WTC11 (cell line): ENCODE measurements at regions not wholly inside any gene's neighbourhood (a gene's known extent, or its start where the extent isn't known, plus 50 kb on each side); places are given as distances from the start of the nearest gene placed in this dataset.

Source experiments
- ATAC-seq: fragments of 200-7000 bp; cut with Tn5 transposase; 2 replicates; pipeline ENCODE4 v1.10.0; 2021; ENCODE audit warnings: mild to moderate bottlenecking, moderate library complexity
- CTCF ChIA-PET: fragments of 300-600 bp; sonication (Branson Sonifier 250); formaldehyde crosslinking; loops from one replicate; lab custom pipeline; 2021; ENCODE audit warnings: antibody characterized with exemption; lab: Charles Lee
- POLR2A ChIA-PET: fragments of 350-600 bp; sonication (Branson Sonifier 250); formaldehyde crosslinking; loops from one replicate; lab custom pipeline; 2021; ENCODE audit warnings: antibody characterized with exemption; lab: Charles Lee
- DNase-seq: peaks from one replicate; pipeline ENCODE4 v3.0.0; 2021; ENCODE audit warnings: low spot score
- H3K27ac Mint-ChIP-seq: 2 replicates; pipeline ENCODE4 v1.8.0; 2021; ENCODE audit warnings: mixed read lengths
- H3K27me3 Mint-ChIP-seq: 2 replicates; pipeline ENCODE4 v1.8.0; 2021; ENCODE audit warnings: low read depth, mild to moderate bottlenecking, moderate library complexity, mixed read lengths
- H3K36me3 Mint-ChIP-seq: 2 replicates; pipeline ENCODE4 v1.8.0; 2021; ENCODE audit warnings: mixed read lengths
- H3K4me1 Mint-ChIP-seq: 2 replicates; pipeline ENCODE4 v1.8.0; 2022; ENCODE audit warnings: mixed read lengths
- H3K4me3 Mint-ChIP-seq: 2 replicates; pipeline ENCODE4 v1.8.0; 2021; ENCODE audit warnings: mild to moderate bottlenecking, moderate library complexity, mixed read lengths
- H3K9me3 Mint-ChIP-seq: 2 replicates; pipeline ENCODE4 v1.8.0; 2021; ENCODE audit warnings: mixed read lengths
- AFF4 ChIP-seq: sonication (generic); formaldehyde crosslinking; IDR thresholded peaks from 2 replicates; pipeline ENCODE4 v1.8.1; 2023; ENCODE audit warnings: mild to moderate bottlenecking, missing genetic modification reagents, borderline replicate concordance
- CBFB ChIP-seq: sonication (generic); formaldehyde crosslinking; IDR thresholded peaks from 2 replicates; pipeline ENCODE4 v1.8.1; 2022; ENCODE audit warnings: mild to moderate bottlenecking, low read depth, missing genetic modification reagents
- CDX4 ChIP-seq: fragments of 250-450 bp; sonication (Bioruptor Pico); IDR thresholded peaks from 2 replicates; pipeline ENCODE4 v1.9.0; 2021; ENCODE audit warnings: moderate library complexity, mild to moderate bottlenecking, inconsistent platforms, borderline replicate concordance
- ELF4 ChIP-seq: sonication (generic); formaldehyde crosslinking; IDR thresholded peaks from 2 replicates; pipeline ENCODE4 v1.8.1; 2022; ENCODE audit warnings: low read depth, mild to moderate bottlenecking, moderate library complexity, missing genetic modification reagents
- EMX1 ChIP-seq: fragments of 250-450 bp; sonication (Bioruptor Pico); IDR thresholded peaks from 2 replicates; pipeline ENCODE4 v1.8.0; 2021; ENCODE audit warnings: mild to moderate bottlenecking
- ETV6 ChIP-seq: sonication (generic); formaldehyde crosslinking; IDR thresholded peaks from 2 replicates; pipeline ENCODE4 v1.8.1; 2022; ENCODE audit warnings: mild to moderate bottlenecking, missing genetic modification reagents
- FOXP1 ChIP-seq: sonication (generic); formaldehyde crosslinking; IDR thresholded peaks from 2 replicates; pipeline ENCODE4 v1.8.0; 2022; ENCODE audit warnings: missing genetic modification reagents, mild to moderate bottlenecking, moderate library complexity, borderline replicate concordance
- JUN ChIP-seq: sonication (generic); formaldehyde crosslinking; IDR thresholded peaks from 2 replicates; pipeline ENCODE4 v1.8.0; 2023; ENCODE audit warnings: mild to moderate bottlenecking, missing genetic modification reagents
- NFE2L1 ChIP-seq: sonication (generic); formaldehyde crosslinking; IDR thresholded peaks from 2 replicates; pipeline ENCODE4 v1.8.1; 2023; ENCODE audit warnings: missing genetic modification reagents
- NFYB ChIP-seq: sonication (generic); formaldehyde crosslinking; conservative IDR thresholded peaks from 2 replicates; pipeline ENCODE4 v1.8.0; 2022; ENCODE audit warnings: low read depth, missing genetic modification reagents
- RELA ChIP-seq: sonication (generic); formaldehyde crosslinking; IDR thresholded peaks from 2 replicates; pipeline ENCODE4 v1.8.1; 2022; ENCODE audit warnings: missing genetic modification reagents, mild to moderate bottlenecking, borderline replicate concordance
- TCF7 ChIP-seq: sonication (generic); formaldehyde crosslinking; IDR thresholded peaks from 2 replicates; pipeline ENCODE4 v1.8.0; 2022; ENCODE audit warnings: mild to moderate bottlenecking, low read depth, missing genetic modification reagents, moderate library complexity
- ZNF121 ChIP-seq: sonication (generic); formaldehyde crosslinking; IDR thresholded peaks from 2 replicates; pipeline ENCODE4 v1.8.0; 2023; ENCODE audit warnings: missing genetic modification reagents
- ZNF532 ChIP-seq: fragments of 250-450 bp; sonication (Bioruptor Pico); IDR thresholded peaks from 2 replicates; pipeline ENCODE4 v1.9.0; 2021; ENCODE audit warnings: mild to moderate bottlenecking, borderline replicate concordance
- TF ChIP-seq, protein P1 (sequence below): sonication (generic); formaldehyde crosslinking; IDR thresholded peaks from 2 replicates; pipeline ENCODE4 v1.8.1; 2022; ENCODE audit warnings: low read depth, missing genetic modification reagents, borderline replicate concordance

DNA sequence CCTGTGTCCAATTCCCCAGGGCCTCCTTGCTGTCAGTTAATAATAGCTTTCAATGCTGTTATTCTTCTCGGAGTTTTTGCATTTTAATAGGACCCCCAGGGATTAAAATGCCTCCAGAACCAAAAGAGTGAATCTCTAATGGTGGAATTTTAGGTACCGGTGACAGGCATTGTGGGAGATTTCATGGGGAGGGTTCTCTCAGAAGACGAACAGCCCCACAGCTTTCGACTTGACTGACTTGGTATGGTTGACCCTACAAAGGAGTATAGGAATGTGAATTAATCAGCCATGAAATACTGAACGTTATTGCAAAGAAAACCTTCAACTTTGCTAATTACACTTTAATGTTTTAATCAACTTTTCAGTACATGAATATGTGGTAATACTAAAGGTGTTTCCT, 206.3 kb upstream of the FZD8 start (continued):
- TF ChIP-seq ZNF532 (CRISPR knock-in tag) = no peak
- TF ChIP-seq CBFB = no peak
- no peak for TF ChIP-seq JUN (CRISPR knock-in tag)

- DNase-seq = no peak
- H3K27ac Mint-ChIP-seq = no peak overlapping the region
- H3K9me3 Mint-ChIP-seq = peaks cover 22% of the 10 kb centered on the region
- no peaks in the 10 kb centered on the region; the same call in 1 of the 2 replicates for H3K27me3 Mint-ChIP-seq
- no peak for ATAC-seq
- POLR2A ChIA-PET = no interaction called here
- CTCF ChIA-PET = no interaction called here
- H3K4me3 Mint-ChIP-seq = no peak overlapping the region
- H3K36me3 Mint-ChIP-seq = peaks cover 13% of the 10 kb centered on the region
- peaks cover 37% of the 10 kb centered on the region for H3K4me1 Mint-ChIP-seq
- TF ChIP-seq FOXP1 (CRISPR knock-in tag) (no peak), TCF7 (CRISPR knock-in tag) (no peak), RELA (CRISPR knock-in tag) (no peak), AFF4 (no peak), EMX1 (CRISPR knock-in tag) (no peak), ELF4 (CRISPR knock-in tag) (no peak), JUN (CRISPR knock-in tag) (no peak), NFE2L1 (CRISPR knock-in tag) (no peak), NFYB (no peak), ZNF121 (CRISPR knock-in tag) (no peak)
- TF ChIP-seq, protein P1, sequence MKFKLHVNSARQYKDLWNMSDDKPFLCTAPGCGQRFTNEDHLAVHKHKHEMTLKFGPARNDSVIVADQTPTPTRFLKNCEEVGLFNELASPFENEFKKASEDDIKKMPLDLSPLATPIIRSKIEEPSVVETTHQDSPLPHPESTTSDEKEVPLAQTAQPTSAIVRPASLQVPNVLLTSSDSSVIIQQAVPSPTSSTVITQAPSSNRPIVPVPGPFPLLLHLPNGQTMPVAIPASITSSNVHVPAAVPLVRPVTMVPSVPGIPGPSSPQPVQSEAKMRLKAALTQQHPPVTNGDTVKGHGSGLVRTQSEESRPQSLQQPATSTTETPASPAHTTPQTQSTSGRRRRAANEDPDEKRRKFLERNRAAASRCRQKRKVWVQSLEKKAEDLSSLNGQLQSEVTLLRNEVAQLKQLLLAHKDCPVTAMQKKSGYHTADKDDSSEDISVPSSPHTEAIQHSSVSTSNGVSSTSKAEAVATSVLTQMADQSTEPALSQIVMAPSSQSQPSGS = no peak
These were observed 202.6 kb upstream of the FZD8 start for GRCh38 chr10:35844686-35845085.

DNA sequence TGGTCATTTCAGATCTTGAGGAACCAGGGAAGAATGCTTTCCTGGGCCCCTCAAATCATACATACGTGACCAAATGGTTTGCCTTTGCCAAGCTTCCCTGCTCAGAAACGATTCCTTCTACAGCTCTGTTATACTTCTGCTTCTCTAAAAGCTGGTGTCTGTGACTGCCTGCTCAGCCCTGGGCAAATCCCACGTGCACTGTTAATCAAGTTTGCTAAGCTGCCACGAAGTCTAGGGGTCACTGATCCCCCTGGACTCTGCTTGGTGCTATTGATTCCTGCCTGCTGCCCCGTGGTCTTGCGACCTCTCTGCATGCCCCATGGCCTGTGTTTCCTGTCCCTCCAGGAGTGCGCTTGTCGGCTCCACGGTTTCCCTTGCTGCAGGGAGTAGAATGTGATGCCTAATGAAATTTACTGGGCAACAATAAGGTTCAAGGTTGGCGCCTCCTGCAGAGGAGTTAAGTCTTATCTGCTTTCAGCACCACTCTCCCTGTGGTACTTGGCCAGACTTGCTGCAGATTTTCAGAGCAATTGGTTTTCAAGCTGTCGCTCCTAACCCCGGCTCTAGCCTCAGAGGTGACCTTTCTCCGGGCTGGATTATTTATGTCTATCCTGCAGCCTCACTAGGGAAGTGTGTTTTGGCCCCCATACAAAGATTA, 201.6 kb upstream of the FZD8 start:
- Mint-ChIP-seq H3K4me3 (no peak overlapping the region), H3K27ac (peak overlapping the region; percentile 50; the same call in 1 of the 2 replicates), H3K36me3 (peaks cover 13% of the 10 kb centered on the region), H3K27me3 (no peaks in the 10 kb centered on the region; the same call in 1 of the 2 replicates)
- ChIA-PET CTCF (interaction anchor here (1.1 to 1.4 kb wide), 2 partner anchors 22 to 208 kb away, joined by 3 read pairs; no protein-coding TSS in a partner anchor), POLR2A (no interaction called here)
- TF ChIP-seq CDX4 (CRISPR knock-in tag) (no peak), ETV6 (CRISPR knock-in tag) (0 out of 2 replicates have a peak, but pooled peaks have one; percentile 34)
- TF ChIP-seq, all 79 proteins: peak for 1
- H3K4me1 Mint-ChIP-seq = peaks cover 27% of the 10 kb centered on the region
- peaks cover 26% of the 10 kb centered on the region for H3K9me3 Mint-ChIP-seq
- peak; percentile 77 for ATAC-seq
- DNase-seq = peak; percentile 12
